IMR-90 (cell line): ENCODE measurements at regions not wholly inside any gene's neighbourhood (a gene's known extent, or its start where the extent isn't known, plus 50 kb on each side); places are given as distances from the start of the nearest gene placed in this dataset.

Experiments
- ATAC-seq: fragments of 200-7000 bp; cut with Tn5 transposase; 2 replicates; pipeline ENCODE4 v1.9.1; 2020; ENCODE audit warnings: low read depth, mild to moderate bottlenecking, moderate library complexity
- BruUV-seq: library from RNA; stranded (reverse); fragments of 400-500 nt; replicated peaks from 2 replicates; lab custom pipeline; 2021; lab: Mats Ljungman, UMichigan
- CTCF ChIA-PET: fragments of 300-600 bp; formaldehyde crosslinking; extraction: SDS; loops from one replicate; lab custom pipeline; 2021; ENCODE audit warnings: antibody characterized with exemption; lab: Yijun Ruan, JAX
- POLR2A ChIA-PET: fragments of 300-600 bp; sonication (Branson Sonifier 250); formaldehyde crosslinking; loops from one replicate; lab custom pipeline; 2022; ENCODE audit warnings: antibody characterized with exemption; ENCODE audit not compliant: unreplicated experiment; lab: Charles Lee
- DNase-seq: peaks from one replicate; pipeline ENCODE4 v3.0.0; 2013
- H2AFZ ChIP-seq: replicated peaks from 2 replicates; pipeline ENCODE3; 2013; ENCODE audit warnings: low read length, mild to moderate bottlenecking; ENCODE audit not compliant: poor library complexity
- H2AK5ac ChIP-seq: 2 replicates; pipeline ENCODE4 v1.6.1; 2013; ENCODE audit warnings: low read depth, low read length, inconsistent platforms
- H2AK9ac ChIP-seq: replicated peaks from 2 replicates; pipeline ENCODE3; 2013; ENCODE audit warnings: mild to moderate bottlenecking, low read depth, low read length, moderate library complexity; ENCODE audit not compliant: poor library complexity
- H2BK120ac ChIP-seq: 2 replicates; pipeline ENCODE4 v1.6.1; 2013; ENCODE audit warnings: low read depth, low read length, inconsistent platforms
- H2BK15ac ChIP-seq: 3 replicates; pipeline ENCODE4 v1.6.1; 2013; ENCODE audit warnings: low read depth, low read length, inconsistent platforms
- H2BK20ac ChIP-seq: 2 replicates; pipeline ENCODE4 v1.6.1; 2013; ENCODE audit warnings: low read depth, mild to moderate bottlenecking, inconsistent platforms, low read length, moderate library complexity
- H2BK5ac ChIP-seq: 2 replicates; pipeline ENCODE4 v1.6.1; 2013; ENCODE audit warnings: mild to moderate bottlenecking, low read depth, low read length, inconsistent platforms; ENCODE audit not compliant: poor library complexity, severe bottlenecking
- H3K14ac ChIP-seq: replicated peaks from 2 replicates; pipeline ENCODE4 v1.6.1; 2013; ENCODE audit warnings: low read depth, low read length, inconsistent platforms
- H3K18ac ChIP-seq: 2 replicates; pipeline ENCODE4 v1.6.1; 2013; ENCODE audit warnings: low read depth, low read length, control low read depth
- H3K23ac ChIP-seq: 2 replicates; pipeline ENCODE4 v1.6.1; 2013; ENCODE audit warnings: low read depth, low read length, inconsistent platforms
- H3K27ac ChIP-seq: 2 replicates; pipeline ENCODE4 v1.5.1; 2013; ENCODE audit warnings: mild to moderate bottlenecking, control low read depth, low read length; ENCODE audit not compliant: insufficient read depth
- H3K27me3 ChIP-seq: 2 replicates; pipeline ENCODE4 v1.6.1; 2013; ENCODE audit warnings: low read length; ENCODE audit not compliant: control insufficient read depth, insufficient read depth
- H3K36me3 ChIP-seq: 2 replicates; pipeline ENCODE4 v1.6.1; 2013; ENCODE audit warnings: low read length, mixed read lengths; ENCODE audit not compliant: control insufficient read depth, insufficient read depth
- H3K4ac ChIP-seq: 2 replicates; pipeline ENCODE4 v1.6.1; 2013; ENCODE audit warnings: low read depth, low read length, inconsistent platforms
- H3K4me1 ChIP-seq: 2 replicates; pipeline ENCODE4 v1.6.1; 2013; ENCODE audit warnings: low read length, mixed read lengths; ENCODE audit not compliant: control insufficient read depth, insufficient read depth
- H3K4me2 ChIP-seq: 2 replicates; pipeline ENCODE4 v1.6.1; 2013; ENCODE audit warnings: low read depth, mild to moderate bottlenecking, control low read depth, low read length, moderate library complexity
- H3K4me3 ChIP-seq: 2 replicates; pipeline ENCODE4 v1.5.1; 2013; ENCODE audit warnings: low read depth, mild to moderate bottlenecking, control low read depth, low read length, moderate library complexity; ENCODE audit not compliant: insufficient read depth
- H3K56ac ChIP-seq: 2 replicates; pipeline ENCODE4 v1.6.1; 2013; ENCODE audit warnings: low read length, inconsistent platforms; ENCODE audit not compliant: insufficient read depth; ENCODE audit errors: extremely low read depth
- H3K79me1 ChIP-seq, 2 experiments: 2 replicates each; pipeline ENCODE4 v1.6.1; 2013; ENCODE audit warnings: low read length in 2 of 2, inconsistent platforms in 1 of 2, low read depth in 1 of 2
- H3K9ac ChIP-seq: 2 replicates; pipeline ENCODE4 v1.6.1; 2013; ENCODE audit warnings: low read depth, low read length, control low read depth
- H3K9me1 ChIP-seq: 2 replicates; pipeline ENCODE4 v1.6.1; 2013; ENCODE audit warnings: low read length, inconsistent platforms; ENCODE audit not compliant: insufficient read depth
- H3K9me3 ChIP-seq: 2 replicates; pipeline ENCODE4 v1.6.1; 2013; ENCODE audit warnings: low read length; ENCODE audit not compliant: control insufficient read depth, insufficient read depth
- H4K20me1 ChIP-seq: 2 replicates; pipeline ENCODE4 v1.6.1; 2013; ENCODE audit warnings: low read length, inconsistent platforms; ENCODE audit not compliant: insufficient read depth
- H4K5ac ChIP-seq: 2 replicates; pipeline ENCODE4 v1.6.1; 2013; ENCODE audit warnings: mild to moderate bottlenecking, low read depth, low read length, control low read depth
- H4K8ac ChIP-seq, 2 experiments: 2 replicates each; pipeline ENCODE4 v1.6.1; 2013; ENCODE audit warnings: low read depth in 2 of 2, low read length in 2 of 2, control low read depth in 1 of 2, inconsistent platforms in 1 of 2
- H4K91ac ChIP-seq: 2 replicates; pipeline ENCODE4 v1.6.1; 2013; ENCODE audit warnings: low read depth, low read length, inconsistent platforms; ENCODE audit not compliant: insufficient read depth
- BHLHE40 ChIP-seq: fragments of 150-350 bp; IDR thresholded peaks from 2 replicates; pipeline ENCODE4 v1.6.1; 2016; ENCODE audit warnings: mild to moderate bottlenecking, low read depth, low read length
- CEBPB ChIP-seq: IDR thresholded peaks from 2 replicates; pipeline ENCODE4 v1.6.1; 2012; ENCODE audit warnings: low read depth, low read length, improper control_type of control experiment
- FOS ChIP-seq: fragments of 150-350 bp; IDR thresholded peaks from 2 replicates; pipeline ENCODE4 v1.6.1; 2016; ENCODE audit warnings: low read depth, low read length
- MAFK ChIP-seq: IDR thresholded peaks from 2 replicates; pipeline ENCODE4 v1.6.1; 2012; ENCODE audit warnings: low read depth, low read length, improper control_type of control experiment
- MXI1 ChIP-seq: IDR thresholded peaks from 2 replicates; pipeline ENCODE4 v1.6.1; 2012; ENCODE audit warnings: low read depth, mild to moderate bottlenecking, low read length, moderate library complexity, borderline replicate concordance
- POLR2A ChIP-seq: IDR thresholded peaks from 2 replicates; pipeline ENCODE4 v1.6.1; 2012; ENCODE audit warnings: mild to moderate bottlenecking, low read depth, low read length
- WGBS, 2 experiments: methylation state at CpG; one replicate each; pipeline versions ENCODE4 v1.1.5 to v1.1.7; 2013; ENCODE audit warnings: missing lambda C conversion rate in 2 of 2; ENCODE audit not compliant: insufficient read length in 1 of 2; ENCODE audit errors: extremely low coverage in 2 of 2; 5-methylcytosine and 5-hydroxymethylcytosine counted together
- dilution Hi-C: fragments of 300-500 bp; cut with HindIII; formaldehyde crosslinking; loops from one replicate; pipeline ENCODE4 v1.14.3; 2018; ENCODE audit warnings: low sequenced_read_pairs; ENCODE audit not compliant: unreplicated experiment
- in situ Hi-C: fragments of 300-500 bp; cut with MboI; formaldehyde crosslinking; loops from 3 replicates; pipeline ENCODE4 v1.14.3; 2019; ENCODE audit warnings: low sequenced_read_pairs, inconsistent platforms, mixed read lengths
- intact Hi-C: fragments of 100-400 bp; cut with micrococcal nuclease; formaldehyde crosslinking; loops from 2 replicates; pipeline ENCODE4 v1.10.0; 2022
- TF ChIP-seq, protein P1 (sequence below): fragments of 150-350 bp; IDR thresholded peaks from 2 replicates; pipeline ENCODE4 v1.6.1; 2017; ENCODE audit warnings: mild to moderate bottlenecking, antibody characterized with exemption, low read length, low read depth

DNA sequence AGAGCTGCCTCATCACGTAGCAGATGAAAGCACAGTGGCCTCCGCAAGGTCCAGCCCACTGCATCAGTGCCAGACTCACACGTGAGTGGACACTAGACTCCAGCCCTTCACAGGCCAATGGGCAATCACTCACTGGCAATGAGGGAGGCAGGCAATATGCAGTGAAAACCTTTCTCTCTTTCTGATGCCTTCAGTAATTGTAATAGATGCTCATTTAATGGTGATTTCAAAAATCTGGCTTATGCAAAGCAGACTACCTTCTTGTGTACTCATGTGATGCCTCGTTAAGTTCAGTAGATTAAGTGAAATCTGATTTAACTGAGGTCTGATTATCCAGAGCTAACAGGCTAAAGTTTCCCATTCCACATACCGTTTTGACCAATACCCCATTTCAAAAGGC is 546.9 kb downstream of the MIAT start:
- Histone ChIP-seq H3K9ac (no peak overlapping the region), H4K8ac (no peak overlapping the region), H3K4me3 (no peak overlapping the region), H3K9me3 (no peaks in the 10 kb centered on the region; the same call in 1 of the 2 replicates), H3K27ac (no peak overlapping the region), H2BK15ac (no peak overlapping the region), H2AK5ac (peak overlapping the region; percentile 45; the same call in 1 of the 2 replicates), H3K4ac (no peak overlapping the region), H3K4me2 (no peak overlapping the region), H2BK120ac (no peak overlapping the region), H2BK5ac (no peak overlapping the region), H3K36me3 (no peaks in the 10 kb centered on the region), H3K27me3 (peaks cover 5% of the 10 kb centered on the region), H4K20me1 (no peaks in the 10 kb centered on the region), H2AK9ac (no peak overlapping the region), H4K5ac (no peak overlapping the region), H3K18ac (no peak overlapping the region), H3K9me1 (peaks cover 2% of the 10 kb centered on the region; the same call in 1 of the 2 replicates), H2BK20ac (no peak overlapping the region; the same call in 1 of the 2 replicates), H3K79me1 (no peaks in the 10 kb centered on the region), H3K23ac (no peak overlapping the region), H3K4me1 (peaks cover 8% of the 10 kb centered on the region), H3K56ac (no peak overlapping the region), H2AFZ (no peak overlapping the region), H3K14ac (no peak overlapping the region), H4K91ac (no peak overlapping the region)
- dilution Hi-C loops (no loop called here), in situ Hi-C loops (no loop called here), intact Hi-C loops (loop anchor here (5.0 kb wide), 1 partner anchor 598 kb away; the partner anchor contains the start of gene MN1)
- ChIA-PET CTCF (no interaction called here), POLR2A (no interaction called here)
- DNase-seq (no peak), ATAC-seq (no peak)
- TF ChIP-seq, protein P1, sequence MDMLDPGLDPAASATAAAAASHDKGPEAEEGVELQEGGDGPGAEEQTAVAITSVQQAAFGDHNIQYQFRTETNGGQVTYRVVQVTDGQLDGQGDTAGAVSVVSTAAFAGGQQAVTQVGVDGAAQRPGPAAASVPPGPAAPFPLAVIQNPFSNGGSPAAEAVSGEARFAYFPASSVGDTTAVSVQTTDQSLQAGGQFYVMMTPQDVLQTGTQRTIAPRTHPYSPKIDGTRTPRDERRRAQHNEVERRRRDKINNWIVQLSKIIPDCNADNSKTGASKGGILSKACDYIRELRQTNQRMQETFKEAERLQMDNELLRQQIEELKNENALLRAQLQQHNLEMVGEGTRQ, result no peak
- TF ChIP-seq FOS, result no peak
- no peak for TF ChIP-seq POLR2A
- no peak for TF ChIP-seq MAFK
- no peak for TF ChIP-seq BHLHE40
- TF ChIP-seq MXI1, result no peak
- no peak for TF ChIP-seq CEBPB
- no TSS peak for BruUV-seq
- 67% methylated on average over 1 of the region's 5 CpGs; no CpG with 5 or more reads in 1 of the 2 experiments for WGBS, 2 experiments
